PC-9 (cell line): ENCODE measurements at regions not wholly inside any gene's neighbourhood (a gene's known extent, or its start where the extent isn't known, plus 50 kb on each side); places are given as distances from the start of the nearest gene placed in this dataset.

Experiments used
- CTCF ChIP-seq: fragments of 200-600 bp; sonication (generic); conservative IDR thresholded peaks from 2 replicates; pipeline ENCODE4 v1.6.1; 2017; ENCODE audit warnings: mixed run types, antibody characterized with exemption, mild to moderate bottlenecking, moderate library complexity
- EZH2 ChIP-seq: fragments of 200-600 bp; sonication (generic); IDR thresholded peaks from 2 replicates; pipeline ENCODE4 v1.8.0; 2017; ENCODE audit warnings: antibody characterized with exemption, low read depth

- TF ChIP-seq CTCF = no peak
- TF ChIP-seq EZH2 = no peak
Measured at GRCh38 chrX:4382273-4382672, 668.8 kb upstream of the PRKX start.
